HG02884 (cell line): ENCODE measurements at regions not wholly inside any gene's neighbourhood (a gene's known extent, or its start where the extent isn't known, plus 50 kb on each side); places are given as distances from the start of the nearest gene placed in this dataset.

Experiments
- ATAC-seq: cut with Tn5 transposase; IDR thresholded peaks from one replicate; pipeline ENCODE4 v1.9.1; 2021; ENCODE audit warnings: mild to moderate bottlenecking, moderate library complexity; ENCODE audit not compliant: unreplicated experiment

DNA sequence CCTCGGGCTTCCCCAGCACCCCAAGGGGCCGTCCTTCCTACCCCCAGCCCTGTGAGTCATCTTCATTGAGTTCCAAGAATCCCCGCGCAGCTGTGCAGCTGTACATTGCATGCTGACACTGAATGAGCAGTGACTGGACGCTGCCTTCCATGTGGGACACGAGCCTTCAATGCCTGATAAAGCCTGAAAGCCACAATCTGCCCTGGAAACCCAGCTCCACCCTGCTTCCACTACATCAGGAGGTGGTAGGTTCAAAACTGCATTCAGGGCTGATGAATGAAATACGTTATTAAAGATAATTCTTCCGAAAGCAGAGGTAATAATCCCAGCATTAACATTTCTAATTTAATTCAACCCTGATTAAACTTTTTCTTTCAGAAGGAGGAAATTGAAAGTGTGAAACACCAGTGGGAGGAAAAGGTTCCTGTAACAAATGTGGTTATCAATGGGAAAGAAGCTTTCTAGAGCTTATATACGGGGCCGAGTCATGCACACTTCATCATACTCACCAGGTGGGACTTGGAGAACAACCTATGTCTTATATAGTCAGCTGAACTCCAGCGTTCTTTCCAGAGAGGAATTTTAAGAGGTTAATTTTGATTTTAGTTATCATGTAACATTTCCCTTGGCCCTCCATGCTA is 360.1 kb downstream of the LPIN1 start:
- ATAC-seq: no peak

DNA sequence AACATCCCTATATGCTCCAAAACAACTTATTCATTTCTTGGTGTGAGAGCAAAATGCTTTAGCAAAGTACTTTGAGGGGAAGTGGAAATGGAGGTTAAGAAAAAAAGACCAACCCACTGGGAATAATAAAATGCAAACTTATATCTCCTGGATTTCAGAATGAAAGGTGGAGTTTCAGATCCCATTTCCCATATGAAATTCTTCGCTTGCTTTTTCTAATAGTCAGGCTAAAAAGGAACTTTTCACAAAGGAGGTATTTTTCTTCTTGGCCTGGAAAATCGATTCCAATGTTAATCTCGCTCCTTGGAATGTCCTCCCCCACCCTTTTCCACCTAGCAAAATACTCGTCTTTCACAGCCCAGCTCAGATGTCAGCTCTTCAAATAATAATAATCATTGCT is 360.9 kb downstream of the LPIN1 start:
- no peak for ATAC-seq

- no peak for ATAC-seq
These were observed 361.5 kb downstream of the LPIN1 start for GRCh38 chr2:12107939-12108338.

DNA sequence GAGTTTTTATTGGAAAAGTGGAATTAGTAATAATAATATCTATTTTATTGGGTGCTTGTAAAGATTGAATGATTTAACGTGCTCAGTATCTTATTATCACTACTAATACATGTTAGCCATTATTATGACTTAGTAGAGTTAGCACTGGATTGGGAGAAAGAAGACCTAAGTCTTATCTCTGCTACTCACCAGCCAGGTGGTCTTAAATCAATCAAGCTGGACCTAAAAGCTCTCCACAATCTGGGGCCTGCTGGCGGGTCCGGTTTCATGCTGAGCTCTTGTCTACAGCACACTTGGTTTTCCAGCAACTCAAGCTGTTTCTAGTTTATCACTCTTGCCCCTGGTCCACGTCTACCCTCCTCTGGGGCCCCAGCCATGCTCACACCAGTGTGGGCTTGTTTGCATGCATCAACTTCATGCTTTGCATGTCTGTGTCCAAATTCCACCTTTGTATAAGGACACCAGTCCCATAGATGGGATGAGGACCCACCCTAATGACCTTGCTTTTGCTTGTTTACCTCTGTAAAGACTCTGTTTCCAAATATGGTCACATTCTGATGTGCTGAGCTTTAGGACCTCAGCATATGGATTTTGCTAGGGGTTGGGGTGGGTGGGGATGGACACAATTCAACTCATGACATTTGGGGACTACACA is 363.1 kb downstream of the LPIN1 start:
- no peak for ATAC-seq

DNA sequence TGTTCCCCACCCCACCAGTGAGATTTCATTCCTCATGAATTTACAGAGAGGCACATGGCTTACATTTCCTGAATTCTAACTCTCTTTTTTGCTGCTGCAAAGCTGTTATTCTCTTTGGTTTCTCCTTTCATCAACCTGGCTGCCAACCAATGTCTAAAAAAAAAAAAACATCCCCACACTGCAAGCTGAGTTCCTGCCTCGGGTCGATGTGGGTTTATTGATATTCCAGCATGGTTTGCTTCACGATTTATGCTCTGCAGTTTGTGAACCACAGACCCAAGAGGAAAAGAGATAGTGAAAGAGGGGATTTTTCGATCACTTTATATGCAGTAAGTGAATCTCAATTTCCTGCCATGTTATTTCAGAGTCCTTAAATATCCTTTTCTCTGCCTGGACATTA is 363.6 kb downstream of the LPIN1 start:
- ATAC-seq: no peak

DNA sequence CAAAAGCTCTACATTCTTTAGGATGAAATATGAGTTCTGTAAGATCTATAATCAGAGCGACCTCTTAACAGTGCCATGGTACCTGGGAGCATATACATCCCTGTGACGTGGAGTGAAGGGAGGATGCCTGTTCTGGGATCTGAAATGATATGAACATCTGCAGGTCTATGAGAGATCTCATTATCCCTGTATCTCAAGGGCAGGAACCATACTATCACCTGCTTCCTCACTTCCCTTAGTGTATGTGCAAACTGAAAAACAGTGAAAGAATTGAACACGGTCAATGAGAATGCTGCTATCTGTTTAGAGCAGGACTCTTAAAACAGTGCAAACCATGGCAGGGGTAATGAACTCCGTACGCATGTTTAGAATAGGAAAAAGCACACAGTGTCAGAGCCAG is 364.0 kb downstream of the LPIN1 start:
- ATAC-seq: no peak

GRCh38 chr2:12113412-12113811 is 367.0 kb downstream of the LPIN1 start:
- ATAC-seq: no peak

GRCh38 chr2:12114816-12115215 is 368.4 kb downstream of the LPIN1 start:
- no peak for ATAC-seq

- peak; percentile 78 for ATAC-seq
These were observed 369.9 kb downstream of the LPIN1 start for GRCh38 chr2:12116228-12116750.

DNA sequence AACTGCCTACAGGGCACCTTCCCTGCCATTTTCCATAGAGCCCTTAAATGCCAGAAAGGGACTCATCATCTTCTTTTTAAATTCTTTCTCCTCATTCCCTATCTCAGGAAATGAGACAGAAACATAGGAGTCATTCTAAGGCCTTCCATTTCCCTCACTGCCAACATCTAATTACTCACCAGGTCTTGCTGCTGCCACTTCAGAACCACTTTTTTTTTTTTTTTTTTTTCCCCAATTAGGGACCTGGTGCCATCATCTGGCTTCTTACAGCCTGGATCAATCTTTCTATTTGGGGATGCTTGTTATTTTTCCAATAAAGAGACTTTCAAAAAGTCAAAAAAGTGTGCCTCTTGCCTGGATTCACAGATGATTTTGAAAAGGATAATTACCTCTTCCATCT is 373.4 kb downstream of the LPIN1 start:
- no peak for ATAC-seq

- ATAC-seq: no peak
These were observed 374.1 kb downstream of the LPIN1 start for GRCh38 chr2:12120281-12121150.

DNA sequence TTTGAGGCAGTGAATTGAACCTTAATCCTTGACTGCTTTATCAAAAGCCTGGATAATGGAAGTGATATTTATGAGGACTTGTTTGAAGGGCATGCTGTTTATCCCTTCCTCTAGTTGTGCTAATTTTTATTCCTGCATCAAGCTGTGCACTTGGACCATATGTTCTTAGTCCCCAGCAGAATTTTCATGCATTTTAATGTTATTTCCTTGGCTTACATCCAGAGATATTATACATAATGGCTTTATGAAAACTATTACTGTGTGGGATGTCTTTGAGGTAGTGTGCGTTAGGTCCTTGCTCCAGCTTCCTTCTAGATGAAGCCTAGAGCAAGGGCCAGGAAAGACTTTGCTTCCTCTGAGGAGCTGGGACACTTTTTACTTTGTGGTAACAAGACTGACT is 378.4 kb downstream of the LPIN1 start:
- no peak for ATAC-seq

DNA sequence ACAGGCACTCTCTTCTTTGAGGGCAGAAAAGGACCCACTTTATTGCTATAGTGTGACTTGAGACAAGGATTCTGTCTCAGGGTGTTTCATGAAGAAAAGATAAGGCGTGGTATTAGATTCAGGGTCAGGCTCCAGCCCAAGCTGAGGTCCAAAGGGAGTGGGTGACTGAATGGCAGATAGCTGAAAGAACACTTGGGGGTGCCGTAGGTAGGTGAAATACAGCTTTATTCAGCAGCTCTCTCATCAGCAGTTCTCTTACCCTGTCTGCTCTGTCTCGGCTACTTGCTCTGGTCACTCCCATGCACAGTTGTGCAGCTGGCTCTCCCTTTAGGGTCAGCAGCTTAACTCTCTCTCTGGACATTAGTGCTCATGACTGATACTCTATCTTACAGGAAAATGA is 379.9 kb downstream of the LPIN1 start:
- ATAC-seq: no peak

- ATAC-seq: peak; percentile 63
These were observed 381.2 kb downstream of the LPIN1 start for GRCh38 chr2:12127638-12128037.

DNA sequence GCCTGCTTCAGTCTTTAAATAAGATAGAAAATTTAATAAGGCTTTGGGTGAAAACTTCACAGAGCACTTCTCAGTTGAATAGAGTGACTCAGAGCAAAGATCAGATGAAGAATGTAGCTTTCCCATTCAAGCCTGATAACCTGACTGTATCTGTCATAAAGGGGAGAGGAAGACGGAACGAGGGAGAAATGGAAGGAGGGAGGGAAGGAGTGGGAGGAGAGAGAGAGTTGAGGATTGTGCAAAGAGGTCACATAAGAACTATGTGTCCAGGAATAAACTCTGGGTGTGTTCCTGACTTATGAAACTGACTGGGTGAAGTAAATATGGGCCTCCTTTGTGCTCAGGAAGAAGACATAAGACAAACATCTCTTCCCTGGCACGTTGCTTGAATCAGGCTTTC is 385.5 kb downstream of the LPIN1 start:
- no peak for ATAC-seq

- no peak for ATAC-seq
These were observed 395.3 kb downstream of the LPIN1 start for GRCh38 chr2:12141618-12142258.

DNA sequence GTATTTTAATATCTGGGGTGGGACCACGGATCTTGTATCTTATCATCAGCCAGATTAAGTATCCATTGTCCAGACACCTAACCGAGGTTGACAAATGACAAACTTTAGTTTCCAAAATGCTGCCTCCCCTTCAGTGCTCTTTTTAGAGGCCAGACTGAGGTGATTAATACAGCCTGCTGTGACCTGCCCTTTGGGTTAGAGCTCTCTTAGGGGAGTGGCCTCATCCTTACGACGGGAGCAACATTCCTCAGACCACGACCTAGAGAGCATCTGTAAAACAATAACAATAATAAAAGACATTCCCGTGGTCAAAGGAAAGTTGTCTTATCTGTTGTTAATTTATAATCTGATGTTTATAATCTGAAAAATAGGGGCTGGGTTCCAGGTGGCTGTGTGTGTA is 405.3 kb downstream of the LPIN1 start:
- ATAC-seq: no peak

DNA sequence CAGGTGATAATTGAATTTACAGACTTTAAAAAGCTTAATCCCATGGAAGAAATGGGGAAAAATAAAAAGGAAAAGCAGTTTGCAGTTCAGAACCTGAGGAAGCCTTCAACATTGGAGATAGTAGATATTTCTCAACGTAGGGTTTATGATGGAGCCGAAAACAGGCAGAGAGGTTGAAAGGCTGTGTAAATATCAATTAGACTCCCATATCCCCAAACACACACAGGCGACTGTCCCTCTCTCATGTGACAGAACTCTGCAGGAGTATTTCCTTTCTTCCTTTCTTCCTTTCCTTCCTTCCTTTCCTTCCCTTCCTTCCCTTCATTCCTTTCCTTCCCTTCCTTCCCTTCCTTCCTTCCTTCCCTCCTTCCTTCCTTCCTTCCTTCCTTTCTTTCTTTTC is 406.5 kb downstream of the LPIN1 start:
- no peak for ATAC-seq

GRCh38 chr2:12155303-12156051 is 409.0 kb downstream of the LPIN1 start:
- ATAC-seq: no peak

GRCh38 chr2:12156349-12156748 is 409.9 kb downstream of the LPIN1 start:
- no peak for ATAC-seq

DNA sequence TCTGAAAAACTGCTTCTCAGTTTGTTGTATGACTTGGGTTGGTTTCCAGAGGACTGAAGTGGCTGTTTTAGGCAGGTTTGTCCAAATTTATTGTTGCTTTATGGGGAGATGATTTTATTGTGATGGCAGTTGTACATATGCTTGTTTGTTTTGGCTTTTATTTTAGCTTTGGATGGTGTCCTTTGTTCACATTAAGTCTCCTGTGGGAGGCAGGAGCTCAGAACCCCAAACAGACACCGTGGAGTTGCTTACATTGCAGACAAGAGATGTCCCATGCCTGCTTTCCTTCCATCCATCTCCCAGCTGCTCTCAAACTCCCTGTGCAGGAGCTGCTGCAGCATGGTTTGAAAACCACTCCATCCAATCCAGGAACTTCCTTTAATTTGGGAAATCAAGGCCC is 414.7 kb downstream of the LPIN1 start:
- no peak for ATAC-seq
